KMS-11 (cell line): ENCODE measurements at regions not wholly inside any gene's neighbourhood (a gene's known extent, or its start where the extent isn't known, plus 50 kb on each side); places are given as distances from the start of the nearest gene placed in this dataset.
"Not testable (repeated sequence)": the region's sequence is repeated elsewhere in the genome, so short reads cannot be mapped to it uniquely, and the experiment has no call there.

ENCODE experiments used
- H2AFZ ChIP-seq: fragments of 200-600 bp; sonication (generic); 2 replicates; pipeline ENCODE4 v1.6.1; 2016; ENCODE audit warnings: antibody characterized with exemption, mixed run types, low read depth
- H3K27ac ChIP-seq: fragments of 200-600 bp; sonication (generic); 2 replicates; pipeline ENCODE4 v1.6.1; 2016; ENCODE audit warnings: mild to moderate bottlenecking, mixed run types
- H3K27me3 ChIP-seq: fragments of 200-600 bp; sonication (generic); 2 replicates; pipeline ENCODE4 v1.6.1; 2017; ENCODE audit warnings: mild to moderate bottlenecking, low read depth, mixed run types, moderate library complexity; ENCODE audit not compliant: insufficient read depth
- H3K36me3 ChIP-seq: fragments of 200-600 bp; sonication (generic); 2 replicates; pipeline ENCODE4 v1.6.1; 2017; ENCODE audit warnings: mild to moderate bottlenecking, mixed run types; ENCODE audit not compliant: insufficient read depth
- H3K4me1 ChIP-seq: fragments of 200-600 bp; sonication (generic); 2 replicates; pipeline ENCODE4 v1.6.1; 2016; ENCODE audit warnings: mild to moderate bottlenecking, low read depth, mixed run types; ENCODE audit not compliant: poor library complexity, severe bottlenecking
- H3K4me2 ChIP-seq: fragments of 200-600 bp; sonication (generic); 2 replicates; pipeline ENCODE4 v1.7.0; 2016; ENCODE audit warnings: mild to moderate bottlenecking, mixed run types
- H3K4me3 ChIP-seq: fragments of 200-600 bp; sonication (generic); IDR thresholded peaks from 2 replicates; pipeline ENCODE4 v1.6.1; 2017; ENCODE audit warnings: low read depth, low read length, mixed read lengths; ENCODE audit not compliant: insufficient read depth
- H3K79me2 ChIP-seq: fragments of 200-600 bp; sonication (generic); 2 replicates; pipeline ENCODE4 v1.6.1; 2016; ENCODE audit warnings: low read depth, mixed run types; ENCODE audit not compliant: insufficient read depth
- H3K9ac ChIP-seq: fragments of 200-600 bp; sonication (generic); 2 replicates; pipeline ENCODE4 v1.6.1; 2016; ENCODE audit warnings: mild to moderate bottlenecking, mixed run types
- H4K20me1 ChIP-seq: fragments of 200-600 bp; sonication (generic); 2 replicates; pipeline ENCODE4 v1.6.1; 2016; ENCODE audit warnings: mild to moderate bottlenecking, mixed run types; ENCODE audit not compliant: insufficient read depth
- CTCF ChIP-seq: fragments of 200-600 bp; sonication (generic); conservative IDR thresholded peaks from 2 replicates; pipeline ENCODE4 v1.6.1; 2017; ENCODE audit warnings: low read depth, mild to moderate bottlenecking, antibody characterized with exemption, low read length, moderate library complexity, mixed read lengths

GRCh38 chr6:141394565-141395051 is 738.1 kb upstream of the GJE1 start:
- Histone ChIP-seq H3K4me2 (no peak overlapping the region), H3K27me3 (no peaks in the 10 kb centered on the region), H3K36me3 (no peaks in the 10 kb centered on the region), H4K20me1 (no peaks in the 10 kb centered on the region), H3K9ac (no peak overlapping the region), H3K27ac (no peak overlapping the region), H2AFZ (no peak overlapping the region), H3K4me1 (no peaks in the 10 kb centered on the region), H3K79me2 (no peaks in the 10 kb centered on the region), H3K4me3 (no peak overlapping the region)
- no peak for TF ChIP-seq CTCF

- no peak overlapping the region for H3K4me2 ChIP-seq
- no peak overlapping the region for H3K4me3 ChIP-seq
- no peaks in the 10 kb centered on the region for H3K27me3 ChIP-seq
- no peaks in the 10 kb centered on the region for H3K4me1 ChIP-seq
- TF ChIP-seq CTCF, result no peak
- H3K79me2 ChIP-seq, result no peaks in the 10 kb centered on the region
- no peak overlapping the region for H3K9ac ChIP-seq
- no peak overlapping the region for H2AFZ ChIP-seq
- no peaks in the 10 kb centered on the region for H4K20me1 ChIP-seq
- no peak overlapping the region for H3K27ac ChIP-seq
- H3K36me3 ChIP-seq, result no peaks in the 10 kb centered on the region
Observed at GRCh38 chr6:141394125-141394536, 738.6 kb upstream of the GJE1 start.

- Histone ChIP-seq H3K4me3 (no peak overlapping the region), H2AFZ (no peak overlapping the region)
- TF ChIP-seq CTCF, result no peak
Observed at GRCh38 chr6:141393405-141394124, 739.2 kb upstream of the GJE1 start.

GRCh38 chr6:141391135-141391534 is 741.6 kb upstream of the GJE1 start:
- not testable (repeated sequence) for H3K79me2 ChIP-seq, H3K4me2 ChIP-seq, H3K36me3 ChIP-seq, H2AFZ ChIP-seq, H3K27ac ChIP-seq, H3K4me3 ChIP-seq, H3K9ac ChIP-seq, H3K27me3 ChIP-seq, H3K4me1 ChIP-seq, H4K20me1 ChIP-seq

More at GRCh38 chr6:141393405-141394124, 739.2 kb upstream of the GJE1 start:
- no peak overlapping the region for H3K27ac ChIP-seq
- H3K79me2 ChIP-seq, result no peaks in the 10 kb centered on the region
- H3K4me2 ChIP-seq, result no peak overlapping the region
- H4K20me1 ChIP-seq, result no peaks in the 10 kb centered on the region
- no peaks in the 10 kb centered on the region for H3K27me3 ChIP-seq
- H3K4me1 ChIP-seq, result no peaks in the 10 kb centered on the region
- no peak overlapping the region for H3K9ac ChIP-seq
- no peaks in the 10 kb centered on the region for H3K36me3 ChIP-seq

- Histone ChIP-seq H3K27ac (no peak overlapping the region), H3K9ac (no peak overlapping the region)
Observed at GRCh38 chr6:141388666-141389065, 744.1 kb upstream of the GJE1 start.

More at GRCh38 chr6:141388666-141389065, 744.1 kb upstream of the GJE1 start:
- TF ChIP-seq CTCF, result no peak
- Histone ChIP-seq H3K4me3 (no peak overlapping the region), H3K79me2 (no peaks in the 10 kb centered on the region), H3K4me1 (no peaks in the 10 kb centered on the region), H3K36me3 (no peaks in the 10 kb centered on the region), H4K20me1 (no peaks in the 10 kb centered on the region), H2AFZ (no peak overlapping the region), H3K27me3 (no peaks in the 10 kb centered on the region), H3K4me2 (no peak overlapping the region)
